IPS-NIHi7 (cell line): ENCODE measurements at regions not wholly inside any gene's neighbourhood (a gene's known extent, or its start where the extent isn't known, plus 50 kb on each side); places are given as distances from the start of the nearest gene placed in this dataset.

Experiments used
- DNase-seq: peaks from one replicate; pipeline ENCODE4 v3.0.0; 2012; ENCODE audit warnings: mixed read lengths; ENCODE audit errors: extremely low spot score

DNA sequence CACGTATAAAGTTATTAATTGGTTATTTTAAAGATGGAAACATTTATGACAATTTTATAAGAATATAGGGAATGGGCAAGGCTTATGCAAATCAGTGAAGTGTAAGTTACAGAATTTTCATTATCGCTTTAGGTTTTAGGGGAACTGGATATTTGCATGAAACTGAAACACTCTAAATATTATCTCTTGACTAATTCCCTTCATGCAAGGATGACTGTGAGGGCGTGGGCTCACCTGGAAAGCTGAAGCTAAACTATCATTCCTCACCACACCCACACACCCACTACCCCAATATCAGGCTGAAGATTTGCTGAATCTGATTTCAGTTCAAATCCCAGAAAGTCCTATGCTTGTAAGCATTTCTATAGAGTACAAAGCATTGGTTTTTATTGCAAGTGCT lies 81.7 kb upstream of the ARHGAP24 start:
- DNase-seq, result no peak

DNA sequence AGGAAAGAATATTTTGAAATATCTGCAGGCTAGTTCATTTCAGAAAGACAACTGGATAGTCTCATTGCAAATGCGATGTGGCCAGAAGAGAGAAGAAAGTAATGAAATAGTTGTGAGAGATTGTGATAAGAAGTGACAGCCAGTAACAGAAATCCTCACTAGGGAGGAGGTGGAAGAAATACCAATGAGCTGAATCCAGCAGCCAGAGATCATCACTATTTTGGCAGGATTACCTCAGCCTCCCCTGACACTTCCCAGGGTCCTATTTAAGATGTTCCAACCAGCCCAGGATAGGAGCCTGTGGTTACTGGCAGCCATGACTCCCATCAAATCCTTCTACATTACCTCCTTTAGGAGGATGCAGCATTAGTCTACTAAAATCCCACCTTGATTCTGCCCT lies 76.7 kb upstream of the ARHGAP24 start:
- DNase-seq, result peak; percentile 16

DNA sequence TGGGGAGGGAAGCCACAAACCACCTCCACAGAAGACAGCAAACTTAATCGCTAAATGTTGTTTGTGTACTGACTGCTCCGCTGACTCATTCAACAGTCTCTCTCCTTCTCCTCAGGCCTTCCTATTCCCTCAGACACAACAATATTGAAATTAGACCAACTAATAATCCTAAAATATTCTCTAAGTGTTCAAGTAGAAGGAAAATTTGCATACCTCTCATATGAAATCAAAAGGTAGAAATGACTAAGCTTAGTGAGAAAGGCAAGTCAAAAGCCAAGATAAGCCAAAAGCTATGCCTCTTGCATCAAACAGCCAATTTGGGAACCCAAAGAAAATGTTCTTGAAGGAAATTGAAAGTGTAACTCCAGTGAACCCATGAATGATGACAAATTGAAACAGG lies 75.7 kb upstream of the ARHGAP24 start:
- DNase-seq, result no peak

DNA sequence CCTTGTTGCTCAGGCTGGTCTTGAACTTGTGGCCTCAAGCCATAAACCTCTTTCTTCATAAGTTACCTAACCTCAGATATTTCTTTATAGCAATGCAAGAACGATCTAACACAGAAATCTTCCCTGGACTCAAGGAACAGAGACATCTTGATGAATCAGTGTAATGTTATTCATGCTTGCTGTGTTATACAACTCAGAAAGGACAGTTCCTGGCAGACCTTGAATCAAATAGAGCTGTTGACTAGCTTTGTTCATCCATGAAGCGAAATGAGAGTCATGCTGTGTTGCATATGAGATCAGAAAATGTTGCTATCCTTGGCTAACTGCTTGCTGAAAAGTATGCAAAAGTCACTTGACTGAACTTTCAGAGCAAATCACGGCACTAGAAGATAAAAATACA lies 72.6 kb upstream of the ARHGAP24 start:
- no peak for DNase-seq

DNA sequence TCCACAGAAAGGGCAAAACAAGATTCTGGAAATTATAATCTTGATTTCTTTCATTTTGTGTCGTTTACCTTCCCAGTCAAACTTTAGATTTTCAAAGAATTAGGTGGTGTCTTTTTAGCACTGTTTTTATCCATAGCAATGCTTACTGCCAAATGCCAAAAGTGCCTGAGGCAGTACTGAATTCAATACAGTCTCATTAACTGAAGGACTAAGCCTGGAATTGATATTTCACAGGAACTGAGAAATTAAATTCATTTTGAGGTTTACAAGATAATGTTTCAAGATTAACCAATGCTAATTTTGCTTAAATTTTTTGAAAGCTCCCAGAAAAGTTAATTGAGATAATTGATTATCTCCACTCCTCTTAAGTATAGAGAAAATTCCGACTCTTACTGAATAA lies 68.8 kb upstream of the ARHGAP24 start:
- no peak for DNase-seq

DNA sequence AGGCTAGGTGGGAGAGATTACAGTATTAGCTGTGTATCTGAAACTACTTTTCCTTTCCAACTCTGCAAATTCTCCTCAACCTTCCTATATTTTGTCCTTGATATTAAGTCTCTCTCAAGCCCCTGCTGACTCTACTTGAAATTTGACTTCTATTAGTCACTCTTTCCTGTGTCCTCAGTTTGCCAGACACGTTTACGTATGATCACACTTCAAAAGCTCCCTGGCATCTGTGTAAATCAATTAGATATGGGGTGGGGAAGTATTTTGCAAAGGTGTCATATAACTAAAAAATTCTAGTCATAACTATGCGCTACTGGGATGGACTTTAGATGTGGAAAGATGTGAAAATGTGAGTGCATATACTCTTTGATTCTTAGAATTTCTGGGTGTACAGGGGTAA lies 67.4 kb upstream of the ARHGAP24 start:
- no peak for DNase-seq

DNA sequence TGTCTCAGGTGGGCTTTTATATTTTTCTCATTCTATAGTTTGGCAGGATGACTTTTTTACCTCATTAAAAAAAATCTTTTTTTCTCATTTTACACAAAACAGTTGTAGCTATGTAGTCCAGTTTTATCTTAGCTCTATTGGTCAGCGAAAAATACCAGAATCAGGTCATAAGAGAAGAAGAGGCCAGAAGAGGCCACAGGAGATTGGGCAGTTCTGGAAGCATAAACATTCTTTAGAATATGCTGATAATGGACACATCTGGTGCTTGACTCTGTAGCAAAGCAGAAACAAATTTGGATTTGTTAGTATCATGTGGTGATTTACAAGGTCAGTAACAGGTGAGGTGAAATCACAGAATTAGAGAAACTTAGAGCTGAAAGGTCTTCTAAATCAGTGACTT lies 66.6 kb upstream of the ARHGAP24 start:
- DNase-seq, result no peak

DNA sequence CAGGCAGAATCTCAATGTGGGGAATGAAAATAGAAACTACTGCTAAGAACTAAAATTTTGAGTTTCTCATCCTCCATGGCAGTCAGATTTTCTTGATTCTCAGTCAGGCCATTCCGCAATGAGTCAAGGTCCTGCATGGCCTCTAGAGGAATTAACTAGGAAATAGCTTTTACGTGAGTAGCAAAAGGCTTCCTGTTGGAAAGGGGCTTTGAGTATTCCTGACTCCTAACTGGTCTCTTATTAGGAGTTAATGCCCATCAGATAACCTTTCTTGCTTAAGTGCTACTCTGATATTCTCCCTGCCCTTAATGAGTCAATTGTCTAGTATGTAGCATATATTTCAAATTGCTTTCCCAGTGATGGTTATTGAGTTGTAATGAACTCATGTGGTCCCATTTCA lies 65.7 kb upstream of the ARHGAP24 start:
- DNase-seq, result no peak

DNA sequence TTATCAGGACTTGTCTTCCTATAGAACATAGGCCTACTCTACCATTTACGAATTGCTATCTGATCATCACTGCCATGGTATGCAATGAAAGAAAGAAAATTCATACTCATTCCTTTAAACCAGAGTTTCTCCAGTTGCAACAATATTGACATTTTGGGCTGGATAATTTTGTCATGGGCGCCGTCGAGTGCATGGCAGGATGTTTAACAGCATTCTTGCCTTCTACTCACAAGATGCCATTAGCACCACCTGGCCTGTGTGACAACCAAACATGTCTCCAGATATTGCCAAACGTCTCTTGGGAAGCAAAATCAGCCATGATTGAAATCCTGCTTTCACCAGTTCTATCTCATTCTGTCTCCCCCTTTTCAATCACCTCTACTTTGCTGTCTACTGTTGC lies 63.6 kb upstream of the ARHGAP24 start:
- no peak for DNase-seq

DNA sequence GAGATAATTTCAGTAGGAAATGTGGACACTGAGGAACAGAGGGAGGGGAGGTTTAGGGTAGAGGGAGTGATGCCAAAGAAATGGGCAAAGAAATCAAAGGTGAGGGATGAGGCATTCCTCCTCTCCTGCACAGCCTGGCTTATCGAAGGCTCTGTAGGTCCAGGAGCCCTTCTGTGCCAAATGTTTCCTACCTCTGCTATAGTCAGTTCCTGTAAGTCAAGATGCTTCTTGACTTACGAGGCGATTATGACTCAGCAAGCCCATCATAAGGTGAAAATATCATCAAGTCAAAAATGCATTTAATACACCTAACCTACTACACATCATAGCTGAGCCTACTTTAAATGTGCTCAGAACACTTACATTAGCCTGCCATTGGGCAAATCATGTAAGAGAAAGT lies 60.0 kb upstream of the ARHGAP24 start:
- DNase-seq, result no peak

DNA sequence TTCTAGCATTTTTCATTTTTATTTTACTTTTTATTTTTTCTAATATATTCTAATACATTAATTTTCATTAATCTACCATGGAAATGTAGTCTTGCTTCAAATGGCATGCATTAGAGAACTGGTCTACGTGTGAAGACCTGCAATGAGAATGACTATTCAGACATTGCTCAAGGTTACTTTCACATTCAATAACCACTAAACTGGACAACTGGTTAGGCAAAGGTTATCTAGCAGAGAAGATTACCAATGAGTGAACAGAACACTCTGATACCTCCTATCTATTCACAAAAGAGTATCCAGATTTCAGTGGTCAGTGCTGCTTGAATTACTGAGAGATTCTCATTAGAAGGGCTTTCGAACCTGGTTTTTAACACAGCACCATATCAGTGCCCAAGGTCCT lies 58.9 kb upstream of the ARHGAP24 start:
- no peak for DNase-seq

DNA sequence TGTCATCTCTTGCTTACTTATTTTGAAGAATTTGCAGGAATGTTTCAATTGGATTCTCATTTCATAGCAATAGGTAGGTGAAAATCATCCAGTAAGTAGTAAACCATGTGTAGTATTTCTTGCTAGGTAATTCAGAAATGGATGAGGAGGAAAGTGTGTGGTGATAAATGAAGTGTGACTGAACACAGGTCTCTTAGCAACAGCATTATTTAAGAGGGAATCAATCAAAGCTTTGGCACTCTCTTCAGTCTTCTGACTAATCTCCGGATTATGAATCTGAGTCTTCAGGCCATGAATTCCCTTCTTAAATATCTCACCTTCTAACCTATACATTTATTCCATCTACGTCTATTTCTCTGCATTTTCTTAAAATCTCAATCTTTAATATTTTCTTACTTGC lies 55.8 kb upstream of the ARHGAP24 start:
- no peak for DNase-seq

DNA sequence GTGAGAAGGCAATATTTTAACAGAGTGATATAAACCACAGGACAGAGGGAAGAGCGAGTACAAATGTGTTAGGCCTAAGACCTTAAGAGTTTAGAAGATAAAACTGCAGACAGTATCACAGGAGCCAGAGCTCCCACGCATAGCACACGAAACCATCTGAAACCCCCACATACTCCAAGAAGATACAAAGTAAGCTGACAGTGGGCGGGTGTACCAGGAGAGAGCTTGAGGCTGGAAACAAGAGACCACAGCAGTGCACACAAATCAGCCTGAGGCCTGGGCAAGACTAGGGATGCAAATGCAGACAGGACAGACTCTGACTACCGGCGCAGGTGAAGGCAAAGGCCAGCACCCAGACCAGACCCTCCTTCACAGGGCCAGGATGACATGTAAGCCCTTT lies 54.1 kb upstream of the ARHGAP24 start:
- no peak for DNase-seq

DNA sequence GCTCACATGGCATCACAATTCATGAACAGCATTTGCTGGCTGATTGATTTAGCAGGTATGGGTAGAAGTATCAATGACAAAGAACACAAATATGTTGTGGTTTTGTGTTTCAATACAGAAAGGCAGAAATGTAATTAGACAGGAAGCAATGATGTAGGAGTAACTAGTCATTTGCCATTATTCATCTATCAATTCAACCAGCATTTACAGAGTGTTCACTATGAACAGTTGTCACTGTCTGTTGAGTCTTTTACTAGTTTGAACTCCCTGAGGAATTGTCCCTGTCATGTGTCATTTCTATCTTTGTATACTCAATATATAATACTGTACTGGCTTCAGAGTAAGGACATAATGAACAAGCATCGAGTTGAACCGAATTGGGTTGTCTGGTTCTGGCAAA lies 51.5 kb upstream of the ARHGAP24 start:
- no peak for DNase-seq
